Motor neuron (in vitro differentiated cells): ENCODE measurements at regions not wholly inside any gene's neighbourhood (a gene's known extent, or its start where the extent isn't known, plus 50 kb on each side); places are given as distances from the start of the nearest gene placed in this dataset.
A peak's percentile ranks its signal among the peaks of the same experiment; 100 is the strongest.

Experiments used
- ATAC-seq, 8 experiments: fragments of 200-7000 bp; cut with Tn5 transposase; replicated peaks in 6 of 8; 2 replicates each; pipeline ENCODE4 v1.8.0; 2021; ENCODE audit warnings: mild to moderate bottlenecking in 8 of 8, moderate library complexity in 8 of 8
- H3K27ac ChIP-seq, 2 donors: fragments of 250-450 bp; sonication (Bioruptor Pico); 2 replicates each; pipeline ENCODE4 v1.9.0; 2021; ENCODE audit warnings: antibody characterized with exemption in 2 of 2, mild to moderate bottlenecking in 2 of 2, moderate library complexity in 1 of 2
- H3K4me1 ChIP-seq, 2 donors: fragments of 250-450 bp; sonication (Bioruptor Pico); replicated peaks in 1 of 2; 2 replicates each; pipeline ENCODE4 v1.6.1; 2021; ENCODE audit warnings: antibody characterized with exemption in 2 of 2, mild to moderate bottlenecking in 2 of 2, moderate library complexity in 1 of 2
- H3K4me3 ChIP-seq, 5 donors: fragments of 250-450 bp; sonication (Bioruptor Pico); 2 replicates each; pipeline ENCODE4 v1.9.0; 2021; ENCODE audit warnings: antibody characterized with exemption in 5 of 5, mild to moderate bottlenecking in 5 of 5, moderate library complexity in 4 of 5
- WGBS, 10 experiments: fragments of 450-650 bp; shearing (Covaris generic); methylation state at CpG; one replicate each; pipeline ENCODE4 v1.0.0; 2022; 5-methylcytosine and 5-hydroxymethylcytosine counted together
- in situ Hi-C, 9 experiments: fragments of 400-800 bp; cut with MboI; loops; one replicate each; pipeline ENCODE4 v1.15.0; 2021; ENCODE audit warnings: low sequenced_read_pairs in 9 of 9, low pct_unique_long_range_greater_than_20kb in 2 of 9; ENCODE audit not compliant: unreplicated experiment in 9 of 9

GRCh38 chr11:96940227-96940626 is 550.4 kb downstream of the JRKL start:
- in situ Hi-C loops = no loop called here
- Histone ChIP-seq H3K4me1 (peaks cover 0 to 12% of the 10 kb centered on the region in 2 donors), H3K4me3 (no peak overlapping the region), H3K27ac (no peak overlapping the region)
- ATAC-seq = peak in 3 of 8 experiments; percentile 47 to 87 (median 79)

DNA sequence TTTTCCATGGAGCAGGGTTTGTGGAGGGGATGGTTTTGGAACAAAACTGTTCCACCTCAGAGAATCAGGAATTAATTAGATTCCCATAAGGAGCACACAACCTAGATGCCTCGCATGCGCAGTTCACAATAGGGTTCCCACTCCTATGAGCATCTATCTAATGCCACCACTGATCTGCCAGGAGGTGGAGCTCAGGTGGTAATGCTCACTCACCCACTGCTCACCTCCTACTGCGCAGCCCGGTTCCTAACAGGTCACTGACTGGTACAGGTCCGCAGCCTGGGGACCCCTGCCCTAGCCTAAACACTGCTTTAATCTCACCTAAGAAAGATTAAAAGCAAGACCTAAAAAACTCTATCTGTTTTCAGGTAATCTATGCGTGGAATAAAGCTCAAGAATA is 553.0 kb downstream of the JRKL start:
- H3K4me3 ChIP-seq = no peak overlapping the region
- 4 to 100% (median 83%) methylated on average over 1 to 5 of the region's 6 CpGs; no CpG with 5 or more reads in 1 of the 10 experiments for WGBS, 10 experiments
- peaks cover 0 to 12% of the 10 kb centered on the region in 2 donors for H3K4me1 ChIP-seq
- in situ Hi-C loops = no loop called here
- no peak for ATAC-seq
- no peak overlapping the region for H3K27ac ChIP-seq

GRCh38 chr11:96943970-96944369 is 554.2 kb downstream of the JRKL start:
- no peak for ATAC-seq
- in situ Hi-C loops = no loop called here
- Histone ChIP-seq H3K27ac (no peak overlapping the region), H3K4me3 (no peak overlapping the region), H3K4me1 (peaks cover 0 to 12% of the 10 kb centered on the region in 2 donors)
- WGBS, 10 experiments = 0 to 100% (median 30%) methylated on average over 1 of the region's 1 CpG; no CpG with 5 or more reads in 4 of the 10 experiments

GRCh38 chr11:96948066-96948465 is 558.3 kb downstream of the JRKL start:
- H3K4me3 ChIP-seq = no peak overlapping the region
- no peak overlapping the region for H3K27ac ChIP-seq
- in situ Hi-C loops = no loop called here
- 67 to 100% (median 92%) methylated on average over 1 to 2 of the region's 2 CpGs; no CpG with 5 or more reads in 1 of the 10 experiments for WGBS, 10 experiments
- ATAC-seq = no peak
- H3K4me1 ChIP-seq = no peaks in the 10 kb centered on the region

DNA sequence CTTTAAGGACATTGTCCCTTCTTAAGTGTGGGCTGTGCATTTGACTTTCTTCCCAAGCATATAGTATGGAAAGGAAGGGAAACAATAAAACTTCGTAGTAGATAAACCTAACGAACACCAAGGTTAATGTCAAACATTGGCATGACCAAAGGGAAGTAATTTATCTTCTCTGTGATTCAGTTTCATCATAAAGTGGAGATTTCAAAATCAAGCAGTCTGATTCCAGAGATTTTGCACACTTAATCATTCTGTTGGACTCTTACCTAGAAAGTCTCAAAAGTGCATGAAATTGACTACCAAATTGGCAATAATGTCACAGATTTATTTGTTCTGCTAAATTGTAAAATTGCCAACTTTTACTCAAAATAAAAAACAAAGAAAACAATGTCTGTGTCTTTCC is 559.7 kb downstream of the JRKL start:
- no peak overlapping the region for H3K27ac ChIP-seq

DNA sequence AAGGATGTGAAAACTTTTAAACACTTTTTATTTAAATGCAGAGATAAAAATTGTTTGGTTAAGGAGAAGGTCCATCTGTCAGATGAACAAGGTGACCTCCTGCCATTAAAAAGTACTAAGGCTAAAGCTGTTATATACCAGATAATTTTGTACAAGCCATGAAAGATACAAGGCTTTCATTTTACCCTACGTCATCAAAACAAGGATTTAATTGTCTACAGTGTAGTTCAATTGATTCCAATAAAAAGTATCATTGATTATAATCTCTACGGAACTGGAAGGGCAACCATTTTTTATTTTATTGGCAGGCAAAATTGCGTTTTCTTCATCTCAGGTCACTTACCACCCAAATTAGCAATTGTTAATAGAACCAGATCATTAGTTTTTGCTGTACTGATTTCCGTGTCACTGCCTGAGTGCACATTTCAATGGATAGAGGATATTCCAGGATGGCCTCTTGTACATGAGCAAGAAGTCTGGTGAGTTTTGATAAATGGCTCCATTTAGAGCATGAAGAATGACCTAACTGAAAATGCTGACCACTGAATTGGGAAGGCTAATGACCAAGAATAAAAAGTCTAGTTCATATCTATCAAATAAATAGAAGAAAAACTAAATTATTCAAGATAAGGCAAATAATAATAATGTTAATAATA is 564.9 kb downstream of the JRKL start:
- WGBS, 10 experiments = 0 to 80% (median 57%) methylated on average over 1 to 4 of the region's 4 CpGs
- peak in 2 of 8 experiments; percentile 52 to 56 for ATAC-seq
- no peak overlapping the region for H3K4me3 ChIP-seq
- H3K27ac ChIP-seq = no peak overlapping the region
- in situ Hi-C loops = no loop called here
- peaks cover 0 to 3% of the 10 kb centered on the region in 2 donors for H3K4me1 ChIP-seq

More for the DNA sequence above, 559.7 kb downstream of the JRKL start:
- ATAC-seq = no peak
- H3K4me1 ChIP-seq = no peaks in the 10 kb centered on the region
- no peak overlapping the region for H3K4me3 ChIP-seq
- in situ Hi-C loops = no loop called here
- WGBS, 10 experiments = 0 to 50% (median 14%) methylated on average over 2 of the region's 2 CpGs; no CpG with 5 or more reads in 2 of the 10 experiments

DNA sequence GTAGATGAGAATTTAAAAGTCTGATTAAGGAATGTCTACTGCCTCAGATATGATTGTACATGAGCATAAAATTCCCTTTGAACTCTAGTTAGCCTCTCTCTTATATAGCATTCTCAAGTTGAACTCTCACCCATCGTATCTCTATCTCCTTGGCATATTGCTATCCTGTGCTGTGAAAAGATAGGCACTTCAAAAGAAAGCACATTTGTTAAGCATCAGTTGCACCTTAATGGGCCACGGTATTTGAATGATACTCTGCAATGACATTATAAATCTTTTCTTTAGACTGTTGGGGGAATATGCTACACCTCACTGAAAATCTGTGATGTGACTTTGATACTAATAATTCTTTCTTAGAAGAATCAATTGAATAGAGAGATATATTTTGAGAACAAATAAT is 570.7 kb downstream of the JRKL start:
- 0 to 84% (median 51%) methylated on average over 1 to 2 of the region's 2 CpGs; no CpG with 5 or more reads in 1 of the 10 experiments for WGBS, 10 experiments
- in situ Hi-C loops = no loop called here
- peaks cover 0 to 13% of the 10 kb centered on the region in 2 donors for H3K4me1 ChIP-seq
- peak in 5 of 8 experiments; percentile 54 to 87 (median 83) for ATAC-seq
- H3K27ac ChIP-seq = no peak overlapping the region
- no peak overlapping the region for H3K4me3 ChIP-seq

GRCh38 chr11:96960926-96961325 is 571.1 kb downstream of the JRKL start:
- peak in 5 of 8 experiments; percentile 77 to 89 (median 85) for ATAC-seq
- Histone ChIP-seq H3K4me3 (no peak overlapping the region), H3K4me1 (peaks cover 0 to 13% of the 10 kb centered on the region in 2 donors), H3K27ac (no peak overlapping the region)
- whole genome bisulfite sequencing, 10 experiments = 0 to 100% (median 73%) methylated on average over 1 of the region's 1 CpG; no CpG with 5 or more reads in 1 of the 10 experiments
- in situ Hi-C loops = no loop called here

DNA sequence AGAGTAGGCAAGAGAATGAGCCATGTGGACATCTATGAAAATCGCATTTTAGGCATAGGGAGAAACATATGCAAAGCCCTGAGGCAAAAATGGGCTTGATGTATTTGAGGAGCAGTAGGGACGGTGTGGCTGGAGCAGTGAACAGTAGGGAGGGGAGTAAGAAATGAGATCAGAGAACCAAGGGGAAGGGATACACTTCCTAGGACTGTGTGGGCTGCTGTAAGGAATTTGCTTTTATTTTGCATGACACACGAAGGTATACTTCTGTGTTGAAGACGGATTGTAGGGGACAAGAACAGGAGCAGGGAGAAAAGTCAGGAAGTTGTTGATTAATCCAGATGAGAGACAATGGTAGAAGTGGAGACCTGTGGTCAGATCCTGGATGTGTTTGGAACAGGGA is 572.1 kb downstream of the JRKL start:
- Histone ChIP-seq H3K4me1 (peaks cover 0 to 13% of the 10 kb centered on the region in 2 donors), H3K4me3 (no peak overlapping the region), H3K27ac (no peak overlapping the region)
- WGBS, 10 experiments = 0 to 75% (median 63%) methylated on average over 1 to 4 of the region's 4 CpGs
- in situ Hi-C loops = no loop called here
- ATAC-seq = no peak

DNA sequence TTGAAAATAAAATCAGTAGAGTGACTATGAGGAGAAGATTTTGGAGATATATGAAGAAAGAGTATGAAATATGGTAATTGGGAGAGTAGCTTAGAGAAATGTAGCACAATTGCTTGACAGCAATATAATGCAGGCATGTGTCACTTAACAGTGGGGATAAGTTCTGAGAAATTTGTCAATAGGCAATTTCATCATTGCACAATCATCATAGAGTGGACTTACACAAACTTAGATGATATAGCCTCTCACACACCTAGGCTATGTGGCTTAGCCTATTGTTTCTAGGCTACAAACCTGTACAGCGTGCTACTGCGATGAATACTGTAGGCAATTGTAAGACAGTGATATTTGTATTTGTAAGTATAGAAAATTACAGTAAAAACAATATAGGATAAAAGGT is 573.6 kb downstream of the JRKL start:
- no peak for ATAC-seq
- Histone ChIP-seq H3K4me1 (peaks cover 0 to 13% of the 10 kb centered on the region in 2 donors), H3K27ac (no peak overlapping the region), H3K4me3 (no peak overlapping the region)
- in situ Hi-C loops = no loop called here
- 0 to 100% (median 52%) methylated on average over 2 of the region's 2 CpGs; no CpG with 5 or more reads in 4 of the 10 experiments for WGBS, 10 experiments

DNA sequence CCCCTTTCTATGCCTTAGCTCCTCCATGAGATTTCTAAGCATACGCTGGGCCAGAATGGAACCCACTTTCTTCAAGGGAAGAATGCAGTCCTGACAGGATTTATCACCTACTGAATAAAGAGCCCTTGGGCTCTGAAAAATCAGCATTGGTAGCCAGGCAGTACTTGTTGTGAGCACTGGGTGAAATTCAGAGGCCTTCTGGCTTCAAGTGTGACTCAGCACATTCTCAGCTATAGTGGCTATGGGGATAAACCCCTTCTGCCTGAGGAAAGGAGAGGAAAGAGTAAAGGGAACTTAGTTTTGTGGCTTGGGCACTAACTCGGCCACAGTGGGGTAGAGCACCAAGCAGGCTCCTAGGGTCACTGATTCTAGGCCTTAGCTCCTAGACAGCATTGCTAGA is 574.8 kb downstream of the JRKL start:
- WGBS, 10 experiments = 17 to 90% (median 68%) methylated on average over 1 to 2 of the region's 2 CpGs; no CpG with 5 or more reads in 4 of the 10 experiments
- in situ Hi-C loops = no loop called here
- ATAC-seq = peak in 2 of 8 experiments; percentile 30 to 48

DNA sequence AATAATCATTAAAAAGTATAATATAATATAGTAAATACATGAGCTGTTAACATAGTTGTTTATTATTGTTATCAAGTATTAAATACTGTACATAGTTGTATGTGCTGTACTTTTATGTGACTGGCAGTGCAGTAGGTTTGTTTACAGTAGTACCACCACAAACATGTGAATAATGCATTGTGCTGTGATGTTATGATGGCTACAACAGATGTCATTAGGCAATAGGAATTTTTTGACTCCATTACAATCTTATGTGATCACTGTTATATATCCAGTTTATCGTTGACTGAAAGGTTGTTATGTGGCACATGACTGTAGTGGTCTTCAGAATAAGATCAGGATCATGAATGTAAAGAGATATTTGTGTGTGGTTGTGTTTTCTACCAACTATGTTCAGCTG is 577.8 kb downstream of the JRKL start:
- no peak for ATAC-seq
- no peaks in the 10 kb centered on the region for H3K4me1 ChIP-seq
- no peak overlapping the region for H3K27ac ChIP-seq
- H3K4me3 ChIP-seq = no peak overlapping the region
- 0 to 60% (median 45%) methylated on average over 1 of the region's 1 CpG; no CpG with 5 or more reads in 4 of the 10 experiments for WGBS, 10 experiments
- in situ Hi-C loops = no loop called here

More for the DNA sequence above, 574.8 kb downstream of the JRKL start:
- Histone ChIP-seq H3K4me3 (no peak overlapping the region), H3K4me1 (peaks cover 0 to 13% of the 10 kb centered on the region in 2 donors), H3K27ac (no peak overlapping the region)

- in situ Hi-C loops = no loop called here
- WGBS, 10 experiments = 7 to 79% (median 29%) methylated on average over 2 of the region's 2 CpGs; no CpG with 5 or more reads in 5 of the 10 experiments
Measured at GRCh38 chr11:96969251-96969650, 579.4 kb downstream of the JRKL start.

GRCh38 chr11:96978751-96979150 is 588.9 kb downstream of the JRKL start:
- H3K4me1 ChIP-seq = no peaks in the 10 kb centered on the region
- ATAC-seq = no peak
- in situ Hi-C loops = no loop called here
- 0 to 75% (median 23%) methylated on average over 1 to 2 of the region's 2 CpGs for WGBS, 10 experiments
- H3K4me3 ChIP-seq = no peak overlapping the region
- no peak overlapping the region for H3K27ac ChIP-seq

More at GRCh38 chr11:96969251-96969650, 579.4 kb downstream of the JRKL start:
- Histone ChIP-seq H3K27ac (no peak overlapping the region), H3K4me3 (no peak overlapping the region), H3K4me1 (no peaks in the 10 kb centered on the region)
- no peak for ATAC-seq
